NCI-H2029 (cell line): ENCODE measurements at regions not wholly inside any gene's neighbourhood (a gene's known extent, or its start where the extent isn't known, plus 50 kb on each side); places are given as distances from the start of the nearest gene placed in this dataset.
"Not testable (repeated sequence)": the region's sequence is repeated elsewhere in the genome, so short reads cannot be mapped to it uniquely, and the experiment has no call there.

Experiments used
- DNase-seq: peaks from one replicate; lab custom pipeline; 2025; lab: John Stamatoyannopoulos, UW

DNA sequence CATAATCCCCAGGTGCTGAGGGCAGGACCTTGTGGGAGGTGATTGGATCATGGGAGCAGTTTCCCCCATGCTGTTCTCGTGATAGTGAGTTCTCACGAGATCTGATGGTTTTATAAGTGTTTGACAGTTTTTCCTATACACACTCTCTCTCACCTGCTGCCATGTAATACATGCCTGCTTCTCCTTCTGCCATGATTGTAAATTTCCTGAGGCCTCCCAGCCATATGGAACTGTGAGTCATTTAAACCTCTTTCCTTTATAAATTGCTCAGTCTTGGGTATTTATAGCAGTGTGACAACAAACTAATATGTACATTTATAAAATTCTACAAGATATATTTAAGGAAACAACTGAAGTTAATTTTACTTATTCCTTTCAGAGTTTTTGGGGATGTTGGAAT is 170.8 kb upstream of the BET1 start:
- DNase-seq, result no peak

DNA sequence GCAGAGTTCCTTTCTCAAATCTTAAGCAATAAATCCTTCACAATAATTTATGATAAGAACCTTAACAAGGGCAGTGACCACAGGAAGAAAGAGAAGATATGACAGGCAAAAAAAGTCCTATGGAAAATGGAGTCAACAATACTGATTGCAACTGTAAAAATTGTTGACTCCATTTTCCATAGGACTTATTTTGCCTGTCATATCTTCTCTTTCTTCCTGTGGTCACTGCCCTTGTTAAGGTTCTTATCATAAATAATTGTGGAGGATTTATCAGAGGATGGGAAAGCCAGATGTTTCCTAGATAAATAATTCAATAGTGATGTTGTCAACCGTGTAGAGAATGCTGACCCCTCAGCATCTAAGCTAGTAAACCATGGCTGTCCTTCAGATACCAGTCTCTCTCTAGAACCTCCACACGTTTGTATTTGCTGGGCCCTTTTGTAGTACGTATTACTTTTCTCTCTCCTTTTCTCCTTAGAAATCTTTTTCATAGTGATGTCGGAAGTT is 172.6 kb upstream of the BET1 start:
- no peak for DNase-seq

DNA sequence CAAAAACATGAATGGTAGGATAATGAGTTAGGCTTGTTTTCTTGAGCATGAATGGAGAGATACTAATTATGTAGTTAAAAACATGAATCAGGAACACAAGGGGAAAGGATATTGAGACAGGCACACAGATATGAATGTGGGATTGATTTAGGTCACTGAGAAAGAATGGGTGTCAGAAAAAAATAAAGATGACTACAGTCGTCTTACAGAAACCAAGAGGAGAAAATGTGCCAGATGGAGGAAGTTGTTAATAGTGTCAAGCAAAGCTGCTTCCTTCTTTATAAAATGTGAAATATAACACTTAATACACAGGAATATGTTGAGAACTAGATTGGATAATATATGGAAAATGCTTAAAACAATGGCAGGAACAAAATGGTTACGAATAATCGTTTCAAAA is 173.3 kb upstream of the BET1 start:
- DNase-seq, result no peak

DNA sequence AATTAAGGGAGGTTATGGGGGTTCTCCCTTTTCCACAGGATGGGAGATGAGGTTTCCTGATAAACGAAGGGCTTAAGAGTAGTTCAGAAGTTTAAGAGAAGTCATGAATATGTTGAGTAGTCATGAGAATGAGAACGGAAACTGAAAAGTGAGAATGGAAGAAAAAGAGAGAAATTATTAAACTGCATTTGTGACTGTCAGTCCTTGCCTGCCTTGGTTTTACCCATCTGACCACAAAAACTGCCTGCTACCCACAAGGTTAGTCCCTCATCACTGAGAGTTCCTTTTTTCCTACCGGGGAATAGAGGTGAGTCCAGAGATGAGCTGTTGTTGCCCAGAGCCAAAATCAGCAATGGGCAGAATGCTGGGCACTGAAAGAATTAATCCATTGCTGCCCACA is 174.1 kb upstream of the BET1 start:
- DNase-seq, result no peak

DNA sequence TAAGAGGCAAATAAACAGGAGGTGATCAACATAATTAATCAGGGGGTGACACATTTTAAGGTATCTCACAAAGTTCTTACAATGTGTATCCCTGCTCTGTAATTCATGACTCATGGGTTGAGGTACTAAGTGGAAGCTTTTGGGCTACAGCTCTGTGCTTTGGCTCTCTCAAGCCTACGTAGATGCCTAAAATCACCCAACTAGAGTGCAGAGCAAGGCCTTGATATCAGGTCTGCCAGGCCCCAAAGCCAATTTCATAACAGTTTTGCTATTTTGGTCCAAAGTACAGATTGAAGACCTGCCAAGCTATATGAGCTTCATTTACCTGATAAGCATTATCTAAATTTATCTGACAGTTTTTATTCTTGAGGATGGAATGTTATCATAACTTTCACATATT is 175.3 kb upstream of the BET1 start:
- no peak for DNase-seq

DNA sequence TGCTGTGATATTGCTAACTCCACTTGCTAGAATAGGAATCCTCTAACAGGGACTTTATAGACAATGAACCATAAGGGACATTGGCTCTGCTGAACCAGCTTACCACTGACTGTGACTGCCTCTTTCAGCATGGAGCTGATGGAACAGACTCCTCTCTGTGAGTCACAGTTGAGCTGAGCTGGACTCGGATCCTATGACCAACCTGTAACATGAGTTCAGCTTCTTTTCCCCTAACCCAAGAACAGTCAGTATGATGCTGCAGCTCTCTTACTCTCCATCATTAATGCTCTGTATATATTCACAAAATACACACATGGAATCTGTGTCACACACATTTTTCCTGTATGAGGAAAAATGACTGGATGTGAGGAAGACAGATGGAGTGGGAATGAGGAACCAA is 177.9 kb upstream of the BET1 start:
- no peak for DNase-seq

DNA sequence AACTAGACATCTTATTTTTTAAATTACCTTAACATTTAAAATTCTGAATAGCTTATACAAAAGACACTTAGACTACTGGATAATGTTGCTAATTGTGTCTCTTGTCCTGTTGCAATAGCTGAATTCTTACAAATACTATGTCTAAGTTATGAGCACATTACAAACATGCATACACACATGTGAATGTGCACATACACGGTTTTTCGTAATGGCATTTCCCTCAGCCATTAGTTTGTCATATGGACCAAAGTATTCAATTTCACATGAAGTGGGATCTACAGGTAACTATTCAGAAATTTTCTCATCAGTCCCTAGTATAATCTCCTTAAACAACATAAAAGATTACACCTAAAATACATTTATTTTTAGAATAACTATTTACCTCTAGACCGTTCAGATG is 178.6 kb upstream of the BET1 start:
- no peak for DNase-seq

DNA sequence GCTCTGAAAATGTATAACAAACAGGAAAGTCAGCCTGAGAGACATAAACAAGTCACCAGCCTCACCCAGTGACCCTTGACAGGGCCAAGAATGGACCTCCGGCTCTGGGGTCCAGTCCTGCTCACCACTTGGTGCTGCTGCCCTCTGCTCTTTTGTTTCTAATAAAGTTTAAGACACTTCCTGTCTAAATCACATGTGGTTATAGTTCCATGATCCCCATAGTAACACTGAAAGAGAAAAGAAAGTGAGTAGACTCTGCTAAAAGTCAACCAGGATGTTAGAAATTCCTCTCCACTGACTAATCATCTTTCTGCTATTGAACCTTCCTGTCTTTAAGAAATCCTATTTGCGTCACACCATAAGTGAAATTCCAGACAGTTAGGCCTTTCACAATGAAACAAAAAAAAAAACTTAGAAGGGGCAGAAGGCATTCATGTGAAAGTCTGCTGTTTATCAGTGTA is 179.2 kb upstream of the BET1 start:
- DNase-seq, result no peak

DNA sequence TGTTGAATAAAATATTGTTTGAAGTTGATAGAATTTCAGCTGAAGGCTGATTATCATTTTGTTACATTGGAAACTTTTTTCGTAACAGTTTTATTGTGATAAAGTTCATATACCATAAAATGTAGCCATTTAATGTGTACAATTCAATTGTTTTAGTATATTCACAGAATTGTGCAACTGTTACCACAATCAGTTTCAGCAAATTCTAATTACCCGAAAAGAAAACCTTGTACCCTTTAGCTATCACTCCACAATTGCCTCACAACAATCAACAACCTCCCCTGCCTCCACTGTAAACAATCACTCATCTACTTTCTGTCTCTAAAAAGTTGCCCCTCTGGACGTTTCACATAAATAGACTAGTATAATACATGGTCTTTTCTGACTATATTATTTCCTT is 179.7 kb upstream of the BET1 start:
- no peak for DNase-seq

DNA sequence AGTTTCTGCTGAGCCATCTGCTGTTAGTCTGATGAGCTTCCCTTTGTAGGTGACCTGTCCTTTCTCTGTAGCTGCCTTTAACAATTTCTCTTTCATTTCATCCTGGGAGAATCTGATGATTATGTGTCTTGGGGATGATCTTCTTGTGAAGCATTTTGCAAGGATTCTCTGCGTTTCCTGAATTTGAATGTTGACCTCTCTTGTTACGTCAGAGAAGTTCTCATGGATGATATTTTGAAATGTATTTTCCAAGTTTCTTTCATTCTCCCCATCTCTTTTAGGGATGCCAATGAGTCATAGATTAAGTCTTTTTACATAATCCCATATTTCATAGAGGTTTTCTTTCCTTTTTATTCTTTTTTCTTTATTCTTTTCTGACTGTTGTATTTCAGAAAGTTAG is 184.2 kb upstream of the BET1 start:
- DNase-seq, result no peak

DNA sequence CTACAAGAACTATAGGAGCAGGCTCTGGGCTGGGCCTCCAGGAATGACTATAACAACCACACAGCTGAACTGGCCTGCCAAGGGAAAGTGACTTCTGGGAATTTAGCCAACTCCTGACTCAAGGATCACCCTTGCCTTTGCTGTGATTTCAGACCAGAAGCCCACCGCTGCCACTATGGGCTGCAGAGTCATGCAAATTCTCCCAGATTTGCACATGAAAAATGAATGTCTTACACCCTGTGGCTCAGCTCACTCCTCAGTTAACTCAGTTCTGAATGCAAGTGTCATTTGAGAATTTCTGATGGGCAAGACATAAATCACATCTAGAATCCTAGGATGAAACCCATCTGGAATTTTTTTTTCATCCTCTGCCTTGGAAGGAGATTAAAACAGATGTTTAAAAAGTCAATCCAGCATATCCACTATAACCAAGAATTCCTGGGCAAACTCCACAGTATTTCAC is 186.5 kb upstream of the BET1 start:
- DNase-seq, result no peak

DNA sequence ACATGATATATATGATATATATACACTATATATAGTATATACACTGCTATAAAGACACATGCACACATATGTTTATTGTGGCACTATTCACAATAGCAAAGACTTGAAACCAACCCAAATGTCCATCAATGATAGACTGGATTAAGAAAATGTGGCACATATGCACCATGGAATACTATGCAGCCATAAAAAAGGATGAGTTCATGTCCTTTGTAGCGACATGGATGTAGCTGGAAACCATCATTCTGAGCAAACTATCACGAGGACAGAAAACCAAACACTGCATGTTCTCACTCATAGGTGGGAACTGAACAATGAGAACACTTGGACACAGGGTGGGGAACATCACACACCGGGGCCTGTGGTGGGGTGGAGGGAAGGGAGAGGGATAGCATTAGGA is 190.3 kb upstream of the BET1 start:
- not testable (repeated sequence) for DNase-seq

DNA sequence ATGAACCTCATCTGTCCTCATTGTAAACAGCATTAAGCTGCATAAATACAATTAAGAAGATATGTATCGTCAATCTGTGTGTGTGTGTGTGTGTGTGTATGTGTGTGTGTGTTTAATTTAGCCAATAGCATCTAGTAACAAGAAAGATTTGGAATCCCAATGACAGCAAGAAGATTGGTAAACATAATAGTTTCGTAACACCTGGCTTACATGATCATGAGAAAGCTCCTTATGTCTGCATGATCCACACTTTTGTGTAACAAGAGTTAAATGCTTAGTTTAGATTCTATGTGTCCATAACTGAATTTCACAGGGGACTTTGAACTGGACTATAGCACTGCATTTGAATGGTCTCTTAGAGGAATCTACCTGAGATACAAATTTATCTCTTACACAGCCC is 191.0 kb upstream of the BET1 start:
- DNase-seq, result no peak

DNA sequence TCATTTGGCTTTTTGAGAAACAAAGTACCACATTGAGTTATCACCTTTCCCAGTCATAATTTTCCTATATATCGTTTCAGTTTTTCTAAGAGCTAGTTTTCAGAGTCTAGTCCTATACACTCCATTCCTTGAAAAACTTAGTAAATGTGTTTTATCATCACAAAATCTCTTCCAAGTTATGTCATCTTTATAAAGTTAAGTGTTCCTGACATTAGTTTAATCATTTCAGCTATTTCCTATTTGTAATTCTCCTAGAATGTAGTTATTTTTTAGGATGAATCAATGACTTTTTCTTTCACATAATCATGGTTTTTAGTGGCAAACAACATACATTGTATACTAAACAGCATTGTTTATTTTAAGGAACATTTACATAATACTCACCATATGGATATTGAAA is 191.7 kb upstream of the BET1 start:
- DNase-seq, result no peak

DNA sequence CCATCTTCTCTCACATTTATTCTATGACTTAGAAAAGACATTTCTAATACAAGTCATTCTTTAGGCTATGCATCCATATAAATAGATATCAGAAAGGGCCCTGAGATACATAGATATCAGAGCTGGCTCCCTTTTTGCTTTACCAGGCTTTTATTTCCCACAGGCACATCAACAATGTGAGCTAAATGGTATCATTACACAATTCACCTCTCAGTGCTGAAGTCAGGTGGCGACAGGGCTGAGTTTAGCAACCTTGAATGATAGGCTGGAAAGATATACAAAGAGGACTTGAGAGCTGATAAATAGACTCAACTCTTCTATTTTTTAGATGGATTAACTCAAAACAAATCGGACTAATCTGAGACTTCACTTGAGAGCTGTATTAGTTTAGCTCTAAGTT is 189.2 kb upstream of the COL1A2 start:
- DNase-seq, result no peak

DNA sequence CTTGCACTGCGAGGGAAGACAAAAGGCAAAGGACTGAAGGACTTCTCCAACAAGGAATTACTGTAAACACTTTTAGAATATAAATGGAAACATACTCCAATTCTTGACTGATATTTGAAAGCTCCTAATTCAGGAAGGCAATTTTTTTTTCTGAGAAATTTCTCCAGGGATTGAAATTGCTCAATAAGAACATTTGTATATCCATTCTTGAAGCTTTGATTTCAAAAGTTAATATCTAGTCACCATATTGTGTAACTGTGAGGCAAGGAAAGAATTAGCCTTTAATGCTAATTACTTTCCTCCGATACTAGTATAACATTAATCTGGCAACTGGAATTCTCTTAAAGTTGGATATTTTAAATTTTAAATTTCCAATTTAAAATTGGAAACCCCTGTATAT is 188.4 kb upstream of the COL1A2 start:
- no peak for DNase-seq

DNA sequence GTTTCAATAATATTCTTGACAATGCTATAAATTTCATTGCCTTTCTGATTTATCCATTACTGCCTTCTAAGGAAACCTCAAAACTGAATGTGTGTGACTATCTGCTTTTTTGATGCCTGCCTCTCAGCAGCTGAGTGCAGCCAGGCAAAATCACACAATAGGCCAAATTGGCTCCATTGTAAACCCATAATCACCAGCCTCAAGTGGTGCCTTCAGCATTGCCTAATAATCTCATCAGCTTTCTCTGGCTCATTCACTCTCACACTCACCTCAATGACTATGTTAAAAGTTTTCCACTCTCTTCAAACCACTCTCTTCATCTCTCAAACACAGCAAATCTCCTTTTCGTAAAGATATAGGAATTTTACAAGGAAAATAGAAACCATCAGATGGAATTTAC is 182.5 kb upstream of the COL1A2 start:
- no peak for DNase-seq

DNA sequence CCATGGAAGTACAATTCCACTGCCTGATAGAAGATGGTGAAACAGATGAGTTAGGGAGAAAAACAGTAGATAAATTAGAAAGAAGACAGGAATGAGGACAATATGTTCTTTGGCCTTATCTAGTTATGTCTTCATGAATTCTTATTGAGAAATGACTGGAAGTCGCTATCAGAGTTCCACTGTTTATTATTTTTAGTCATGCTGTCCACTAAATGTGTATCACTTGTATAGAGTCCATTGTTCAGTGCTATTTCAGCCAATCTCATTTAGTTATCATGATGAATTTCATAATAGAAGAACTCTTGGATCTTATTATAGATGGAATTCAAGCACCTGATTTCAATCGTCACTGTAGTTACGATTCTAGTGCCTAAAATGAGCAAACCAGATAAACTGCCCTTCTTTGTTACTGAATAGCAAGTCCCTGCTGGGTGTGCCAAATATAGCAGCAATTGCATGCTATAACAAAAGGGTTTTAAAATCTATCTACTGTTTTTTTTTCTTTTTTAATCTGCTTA is 177.7 kb upstream of the COL1A2 start:
- no peak for DNase-seq

DNA sequence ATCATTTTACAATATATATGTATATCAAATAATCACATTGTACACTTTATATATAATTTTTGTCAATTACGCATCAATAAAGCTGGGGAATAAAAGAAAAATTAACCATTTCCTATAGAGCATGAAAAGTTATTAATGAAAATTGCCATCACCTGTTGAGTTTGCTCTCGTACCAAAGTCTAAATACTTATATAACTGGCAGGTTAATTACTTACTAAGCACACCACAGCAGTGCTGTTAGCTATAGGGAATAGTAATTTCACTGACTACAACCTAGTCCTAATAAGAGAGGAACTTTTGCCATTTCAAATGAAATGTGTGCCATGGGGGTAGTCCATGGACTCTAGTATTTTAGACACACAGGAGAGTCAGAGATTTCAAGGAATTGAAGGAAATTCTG is 176.9 kb upstream of the COL1A2 start:
- DNase-seq, result no peak

DNA sequence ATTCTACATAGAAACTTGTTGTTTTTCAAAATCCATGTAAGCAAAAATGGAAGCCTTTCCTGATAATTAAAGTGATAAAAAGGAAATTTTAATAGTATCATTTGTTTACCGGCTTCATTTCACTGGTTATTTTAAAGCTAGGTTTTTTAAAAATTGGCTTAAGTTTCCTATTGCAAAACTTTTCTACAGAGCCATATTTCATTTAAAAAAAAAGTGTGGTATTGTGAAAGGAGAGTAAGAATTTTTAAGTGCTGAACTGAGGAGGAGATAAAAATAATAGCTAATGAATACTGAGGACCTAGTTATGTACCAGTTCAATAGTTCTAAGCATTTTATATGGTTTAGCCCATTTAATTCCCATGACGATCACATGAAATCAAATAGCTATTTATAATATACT is 172.2 kb upstream of the COL1A2 start:
- no peak for DNase-seq

DNA sequence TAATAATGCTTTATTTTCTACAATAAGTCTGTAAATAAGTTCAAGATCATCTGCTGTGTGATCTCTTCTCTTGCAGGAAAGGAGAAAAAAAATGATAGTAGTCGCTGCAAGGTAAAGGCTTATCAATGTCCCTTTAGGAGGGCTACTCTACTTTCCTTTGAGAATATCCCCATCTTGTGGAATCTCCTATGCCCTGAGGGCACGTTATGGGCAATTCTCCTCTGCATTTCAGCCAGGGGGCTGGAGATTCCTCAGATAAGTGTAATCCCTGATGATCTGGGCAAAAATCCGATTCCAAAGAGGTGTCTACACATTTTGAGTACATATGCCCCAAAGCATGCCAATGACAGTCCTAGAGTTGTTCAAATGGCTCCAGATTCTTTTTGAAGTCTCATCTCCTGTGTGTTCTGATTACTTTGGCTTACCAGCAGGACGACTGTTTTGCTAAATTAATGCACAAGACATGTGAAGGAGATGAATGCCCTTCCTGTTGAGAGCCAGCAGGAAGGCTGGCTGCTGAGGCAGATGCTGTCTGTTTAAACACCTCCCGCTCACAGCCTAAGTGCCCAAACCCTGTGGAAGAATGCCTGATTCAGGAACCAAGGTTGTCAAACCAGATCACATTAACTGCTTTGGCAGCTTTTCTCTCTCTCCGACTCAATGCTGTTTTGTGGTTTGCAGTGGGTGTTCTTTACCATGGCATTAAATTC is 171.2 kb upstream of the COL1A2 start:
- DNase-seq, result no peak

DNA sequence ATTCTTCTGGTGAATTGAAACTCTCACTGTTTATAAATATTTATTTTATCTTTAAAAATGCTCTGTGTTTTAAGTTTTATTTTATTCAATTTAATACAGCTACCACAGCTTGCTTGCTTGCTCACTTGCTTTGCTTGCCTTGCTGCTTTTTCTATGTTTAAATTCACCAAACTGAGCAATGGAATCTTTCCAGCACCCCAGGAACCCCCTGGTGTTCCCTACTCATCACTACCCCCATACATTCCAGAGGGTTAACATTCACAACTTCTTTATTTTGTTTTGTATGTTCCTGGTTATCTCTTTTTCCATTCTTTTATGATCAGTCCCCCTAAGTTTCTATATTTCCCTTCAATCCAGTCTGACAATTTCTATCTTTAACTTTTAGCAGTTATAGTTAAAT is 166.5 kb upstream of the COL1A2 start:
- DNase-seq, result no peak

DNA sequence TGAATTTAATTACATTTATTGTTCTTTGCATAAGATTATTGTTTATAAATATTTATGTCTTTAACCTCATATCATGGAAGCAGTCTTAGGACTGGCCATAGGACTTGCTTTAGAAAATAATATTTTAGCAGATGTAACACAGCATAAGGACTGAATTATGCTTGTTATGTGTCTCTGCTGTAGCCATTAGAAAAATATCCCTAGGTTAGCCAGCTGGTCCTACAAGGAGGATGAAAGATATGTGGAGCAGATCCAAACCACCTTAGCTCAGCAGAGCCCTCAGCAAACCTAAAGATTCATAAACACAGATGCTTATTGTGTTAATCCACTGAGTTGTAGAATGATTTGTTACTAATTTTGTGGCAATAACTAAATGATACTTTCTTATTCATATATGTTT is 166.0 kb upstream of the COL1A2 start:
- DNase-seq, result no peak

DNA sequence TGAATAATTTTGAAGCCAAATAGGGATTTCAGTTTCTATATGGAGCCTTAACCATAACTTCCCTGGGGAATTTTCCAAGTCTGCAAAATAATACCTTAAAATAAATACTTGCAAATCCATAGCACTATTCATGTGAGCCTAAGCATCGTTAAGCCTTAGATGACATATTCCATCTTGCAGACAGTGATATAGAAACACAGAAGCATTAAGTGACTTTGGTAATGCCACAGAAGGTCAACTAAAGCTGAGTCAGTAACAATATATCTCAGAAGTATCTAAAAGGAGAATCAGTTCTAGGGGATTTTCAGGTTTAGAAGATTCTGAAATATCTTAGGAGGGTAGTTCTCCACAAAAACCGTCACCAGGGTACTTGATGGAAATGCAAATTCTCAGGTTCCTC is 163.4 kb upstream of the COL1A2 start:
- no peak for DNase-seq
